ENCODE measurements at regions not wholly inside any gene's neighbourhood (a gene's known extent, or its start where the extent isn't known, plus 50 kb on each side); places are given as distances from the start of the nearest gene placed in this dataset.

- TF ChIP-seq, protein P1, sequence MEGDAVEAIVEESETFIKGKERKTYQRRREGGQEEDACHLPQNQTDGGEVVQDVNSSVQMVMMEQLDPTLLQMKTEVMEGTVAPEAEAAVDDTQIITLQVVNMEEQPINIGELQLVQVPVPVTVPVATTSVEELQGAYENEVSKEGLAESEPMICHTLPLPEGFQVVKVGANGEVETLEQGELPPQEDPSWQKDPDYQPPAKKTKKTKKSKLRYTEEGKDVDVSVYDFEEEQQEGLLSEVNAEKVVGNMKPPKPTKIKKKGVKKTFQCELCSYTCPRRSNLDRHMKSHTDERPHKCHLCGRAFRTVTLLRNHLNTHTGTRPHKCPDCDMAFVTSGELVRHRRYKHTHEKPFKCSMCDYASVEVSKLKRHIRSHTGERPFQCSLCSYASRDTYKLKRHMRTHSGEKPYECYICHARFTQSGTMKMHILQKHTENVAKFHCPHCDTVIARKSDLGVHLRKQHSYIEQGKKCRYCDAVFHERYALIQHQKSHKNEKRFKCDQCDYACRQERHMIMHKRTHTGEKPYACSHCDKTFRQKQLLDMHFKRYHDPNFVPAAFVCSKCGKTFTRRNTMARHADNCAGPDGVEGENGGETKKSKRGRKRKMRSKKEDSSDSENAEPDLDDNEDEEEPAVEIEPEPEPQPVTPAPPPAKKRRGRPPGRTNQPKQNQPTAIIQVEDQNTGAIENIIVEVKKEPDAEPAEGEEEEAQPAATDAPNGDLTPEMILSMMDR (IDR thresholded peaks at IDR 0.05) = no peak
Observed at GRCh38 chr12:77384941-77385340, 319.6 kb upstream of the E2F7 start.

- TF ChIP-seq, protein P1 (IDR thresholded peaks at IDR 0.05) = no peak
Observed at GRCh38 chr12:77382096-77382742, 316.9 kb upstream of the E2F7 start.

- TF ChIP-seq, protein P1 (IDR thresholded peaks at IDR 0.05) = no peak
Observed at GRCh38 chr12:77377622-77378021, 312.3 kb upstream of the E2F7 start.

DNA sequence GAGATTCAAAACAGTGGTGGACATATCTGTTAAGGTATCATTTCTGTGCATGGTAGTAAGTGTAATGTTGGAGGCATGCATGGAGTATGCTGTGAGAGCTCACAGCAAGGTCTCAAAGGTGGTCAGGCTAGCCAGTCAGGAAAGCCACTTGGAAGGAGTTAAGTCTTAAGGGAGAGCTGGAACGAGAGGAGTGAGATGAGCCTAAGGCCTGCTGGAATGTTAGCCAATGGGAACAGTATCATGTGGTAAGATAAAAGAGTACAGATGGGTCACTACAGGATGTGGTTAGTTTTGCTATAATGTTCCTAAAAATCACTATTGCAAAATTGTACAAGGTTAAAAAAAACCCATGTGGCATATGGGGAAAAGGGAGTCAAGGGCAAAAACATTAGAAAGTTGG is 311.7 kb upstream of the E2F7 start:
- TF ChIP-seq, protein P1 (IDR thresholded peaks at IDR 0.05) = no peak

DNA sequence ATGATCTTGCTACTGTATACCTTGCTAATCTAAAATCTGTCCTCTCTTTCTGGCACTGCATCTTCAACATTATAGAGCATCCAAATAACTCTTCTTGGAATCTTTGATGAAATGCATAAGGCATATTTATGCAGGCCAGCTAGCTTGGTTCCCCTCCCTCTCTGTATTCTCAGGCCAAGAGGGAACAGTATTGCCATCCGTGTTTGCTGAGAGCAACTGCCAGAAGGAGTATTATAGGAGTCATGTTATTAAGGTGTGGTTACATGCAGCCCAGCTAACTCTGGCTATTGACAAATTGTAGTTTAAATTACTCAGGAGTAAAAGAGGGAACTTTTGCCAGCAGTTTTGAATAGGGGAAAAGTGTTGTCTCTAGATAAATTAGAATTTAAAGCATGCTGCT is 309.3 kb upstream of the E2F7 start:
- TF ChIP-seq, protein P1 (IDR thresholded peaks at IDR 0.05) = no peak

DNA sequence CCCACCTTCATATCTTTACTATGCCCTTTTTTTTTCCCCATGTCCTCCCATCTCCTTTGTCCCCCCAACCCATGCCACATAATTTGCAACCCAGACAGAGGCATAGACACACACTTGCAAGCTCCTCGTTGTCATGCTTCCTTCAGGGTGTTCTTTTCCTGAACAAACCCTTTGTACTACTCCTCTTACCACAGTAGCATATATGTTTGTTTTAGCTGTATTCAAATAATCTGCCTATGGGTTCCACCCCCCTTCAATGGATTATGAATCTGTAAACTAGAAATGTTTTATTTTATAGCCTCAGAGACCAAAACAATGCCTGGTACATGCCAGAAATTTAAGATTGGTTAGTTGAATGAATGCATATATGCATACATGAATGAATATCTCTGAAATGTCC is 307.1 kb upstream of the E2F7 start:
- TF ChIP-seq, protein P1 (IDR thresholded peaks at IDR 0.05) = no peak

DNA sequence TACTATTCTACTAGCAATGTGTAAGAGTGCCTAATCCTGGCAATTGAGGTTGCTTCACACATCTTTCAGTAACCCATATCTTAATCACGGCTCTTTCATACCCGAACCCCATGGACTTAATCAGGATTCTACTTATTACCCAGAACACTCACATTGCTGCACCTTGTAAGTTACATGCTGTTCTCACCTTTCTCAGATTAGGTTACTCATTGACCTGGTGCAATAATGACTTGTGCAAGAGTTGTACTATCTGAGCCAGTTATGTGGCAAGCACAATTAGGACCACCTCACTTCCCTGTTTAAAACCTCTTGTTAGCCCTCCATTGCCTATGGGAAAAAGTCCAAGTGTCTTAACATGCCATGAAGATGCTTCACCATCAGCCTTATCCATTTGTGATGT is 306.7 kb upstream of the E2F7 start:
- TF ChIP-seq, protein P1 (IDR thresholded peaks at IDR 0.05) = no peak

DNA sequence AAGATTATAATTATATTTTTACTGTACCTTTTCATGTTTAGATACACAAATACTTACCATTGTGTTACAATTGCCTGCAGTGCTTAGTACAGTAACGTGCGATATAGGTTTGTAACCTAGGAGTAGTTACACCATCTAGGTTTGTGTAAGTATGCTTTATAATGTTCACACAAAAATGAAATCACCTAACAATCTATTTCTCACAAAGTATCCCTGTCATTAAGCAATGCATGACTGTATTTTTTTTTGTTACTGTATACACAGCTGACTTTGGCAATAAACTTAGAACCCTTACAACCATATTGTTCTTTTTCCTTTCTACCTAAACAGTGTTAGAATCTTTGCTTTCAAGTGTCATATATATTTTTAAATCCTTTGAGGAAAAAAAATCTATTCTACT is 303.0 kb upstream of the E2F7 start:
- TF ChIP-seq, protein P1 (IDR thresholded peaks at IDR 0.05) = no peak

All from LNCAP (cell line).